ENCODE measurements at regions not wholly inside any gene's neighbourhood (a gene's known extent, or its start where the extent isn't known, plus 50 kb on each side); places are given as distances from the start of the nearest gene placed in this dataset.

GRCh38 chr16:55142405-55142804 is 181.6 kb upstream of the IRX6 start:
- Histone ChIP-seq H3K9me3 (no peaks in the 10 kb centered on the region), H3K27ac (no peak overlapping the region), H3K4me3 (no peak overlapping the region), H3K27me3 (peaks cover 0 to 7% (median 0%) of the 10 kb centered on the region in 3 donors), H3K4me1 (no peaks in the 10 kb centered on the region), H3K36me3 (no peaks in the 10 kb centered on the region)
- 64 to 76% methylated on average over 4 of the region's 4 CpGs for WGBS, 2 donors
- intact Hi-C loops (cut with DNase I) = no loop called here
- TF ChIP-seq CTCF (IDR thresholded peaks at IDR 0.05) = no peak
- no peak for TF ChIP-seq POLR2AphosphoS5 (IDR thresholded peaks at IDR 0.05)
- no peak for TF ChIP-seq EP300 (IDR thresholded peaks at IDR 0.05)
- TF ChIP-seq POLR2A (IDR thresholded peaks at IDR 0.05) = no peak
- no peak for DNase-seq

DNA sequence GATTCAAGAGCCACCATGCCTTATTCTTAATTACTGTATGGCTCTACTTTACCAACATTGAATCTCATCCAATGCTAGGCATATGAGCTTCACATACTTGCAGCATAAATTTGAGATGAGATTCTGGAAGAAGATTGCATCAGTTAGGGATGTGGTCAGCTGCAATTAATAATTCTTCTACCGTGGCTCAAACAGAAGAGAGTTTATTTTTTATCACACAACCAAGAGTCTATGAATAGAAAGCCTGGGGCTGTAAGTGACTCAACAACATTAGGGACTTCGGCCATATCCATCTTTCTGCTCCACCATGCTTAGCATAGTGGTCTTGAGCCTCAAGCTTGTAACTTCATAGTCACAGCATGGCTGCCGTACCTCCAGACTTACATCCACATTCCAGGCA is 179.4 kb upstream of the IRX6 start:
- intact Hi-C loops (cut with DNase I) = no loop called here
- 80% methylated on average over 3 of the region's 3 CpGs for WGBS, 2 donors
- Histone ChIP-seq H3K27ac (no peak overlapping the region), H3K36me3 (no peaks in the 10 kb centered on the region), H3K27me3 (peaks cover 0 to 7% (median 0%) of the 10 kb centered on the region in 3 donors), H3K4me1 (no peaks in the 10 kb centered on the region), H3K9me3 (no peaks in the 10 kb centered on the region), H3K4me3 (no peak overlapping the region)
- no peak for DNase-seq
- no peak for TF ChIP-seq EP300 (IDR thresholded peaks at IDR 0.05)
- no peak for TF ChIP-seq POLR2AphosphoS5 (IDR thresholded peaks at IDR 0.05)
- TF ChIP-seq CTCF (IDR thresholded peaks at IDR 0.05) = no peak
- TF ChIP-seq POLR2A (IDR thresholded peaks at IDR 0.05) = no peak

DNA sequence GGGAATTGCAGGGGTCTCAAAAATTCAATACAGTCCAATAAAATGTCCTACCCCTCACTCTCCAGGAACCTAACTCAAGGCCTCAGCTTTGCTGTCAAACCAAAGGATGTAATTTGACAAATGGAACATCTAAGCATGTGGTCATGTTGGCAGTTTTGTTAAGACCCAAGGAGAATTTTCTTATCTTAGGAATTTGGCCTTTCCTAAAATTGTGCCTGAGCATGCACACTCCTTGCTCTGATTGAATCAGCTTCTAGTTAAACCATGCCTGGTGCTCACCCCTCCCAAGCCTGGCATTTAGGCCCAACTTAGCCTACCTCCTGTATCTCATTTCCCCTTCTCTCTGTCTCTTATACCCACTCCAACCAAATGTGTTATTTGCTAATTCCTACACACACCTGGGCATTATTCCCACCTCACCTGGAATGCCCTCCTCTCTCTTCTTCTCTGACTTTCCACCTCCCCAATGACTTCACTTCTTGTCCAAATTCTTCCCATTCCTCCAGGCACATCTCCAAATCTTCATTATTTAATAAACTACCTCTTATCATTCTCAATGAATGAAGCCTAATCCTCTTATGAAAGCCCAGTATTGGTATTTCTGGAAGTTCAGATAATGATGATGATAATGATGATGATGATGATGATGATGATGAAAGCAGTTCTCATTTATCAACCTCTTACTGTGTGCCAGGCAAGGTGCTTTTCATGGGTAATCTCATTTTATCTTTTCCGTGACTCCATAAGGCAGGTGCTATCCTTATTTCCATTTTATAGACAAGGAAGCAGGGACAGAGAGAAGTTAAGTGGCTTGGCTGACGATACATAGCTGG is 178.0 kb upstream of the IRX6 start:
- no peak overlapping the region for H3K27ac ChIP-seq
- H3K4me1 ChIP-seq = no peaks in the 10 kb centered on the region
- no peaks in the 10 kb centered on the region for H3K9me3 ChIP-seq
- TF ChIP-seq POLR2A (IDR thresholded peaks at IDR 0.05) (no peak), POLR2AphosphoS5 (IDR thresholded peaks at IDR 0.05) (no peak), EP300 (IDR thresholded peaks at IDR 0.05) (no peak), CTCF (IDR thresholded peaks at IDR 0.05) (no peak)
- H3K4me3 ChIP-seq = no peak overlapping the region
- no peak for DNase-seq
- intact Hi-C loops (cut with DNase I) = no loop called here
- 60 to 84% methylated on average over 2 of the region's 2 CpGs for WGBS, 2 donors
- H3K27me3 ChIP-seq = peaks cover 0 to 7% (median 0%) of the 10 kb centered on the region in 3 donors
- H3K36me3 ChIP-seq = no peaks in the 10 kb centered on the region

GRCh38 chr16:55146966-55147365 is 177.0 kb upstream of the IRX6 start:
- Histone ChIP-seq H3K36me3 (no peaks in the 10 kb centered on the region), H3K9me3 (no peaks in the 10 kb centered on the region), H3K4me3 (no peak overlapping the region), H3K27ac (no peak overlapping the region), H3K27me3 (peaks cover 0 to 7% (median 0%) of the 10 kb centered on the region in 3 donors), H3K4me1 (no peaks in the 10 kb centered on the region)
- WGBS, 2 donors = 45 to 65% methylated on average over 7 of the region's 7 CpGs
- DNase-seq = no peak
- TF ChIP-seq POLR2A (IDR thresholded peaks at IDR 0.05) = no peak
- no peak for TF ChIP-seq EP300 (IDR thresholded peaks at IDR 0.05)
- TF ChIP-seq CTCF (IDR thresholded peaks at IDR 0.05) = no peak
- TF ChIP-seq POLR2AphosphoS5 (IDR thresholded peaks at IDR 0.05) = no peak
- intact Hi-C loops (cut with DNase I) = no loop called here

Data from sigmoid colon (tissue), 6 donors.